Cardiac fibroblast (primary cell): ENCODE measurements at regions not wholly inside any gene's neighbourhood (a gene's known extent, or its start where the extent isn't known, plus 50 kb on each side); places are given as distances from the start of the nearest gene placed in this dataset.

Source experiments
- DNase-seq, 2 donors: peaks; one replicate each; pipeline versions ENCODE4 v3.0.0 to v3.0.0-alpha.2; 2010; ENCODE audit warnings: low read depth in 2 of 2
- H3K4me3 ChIP-seq, 2 donors: replicated peaks in 1 of 2; 1 replicate in 1 of 2; 2 replicates in 1 of 2; pipeline ENCODE4 v1.5.1; 2011; ENCODE audit warnings: low read depth in 2 of 2, low read length in 2 of 2, mild to moderate bottlenecking in 2 of 2, moderate library complexity in 1 of 2
- CTCF ChIP-seq: IDR thresholded peaks from one replicate; pipeline ENCODE4 v1.5.1; 2011; ENCODE audit warnings: low read depth, mild to moderate bottlenecking, low read length, inconsistent platforms

DNA sequence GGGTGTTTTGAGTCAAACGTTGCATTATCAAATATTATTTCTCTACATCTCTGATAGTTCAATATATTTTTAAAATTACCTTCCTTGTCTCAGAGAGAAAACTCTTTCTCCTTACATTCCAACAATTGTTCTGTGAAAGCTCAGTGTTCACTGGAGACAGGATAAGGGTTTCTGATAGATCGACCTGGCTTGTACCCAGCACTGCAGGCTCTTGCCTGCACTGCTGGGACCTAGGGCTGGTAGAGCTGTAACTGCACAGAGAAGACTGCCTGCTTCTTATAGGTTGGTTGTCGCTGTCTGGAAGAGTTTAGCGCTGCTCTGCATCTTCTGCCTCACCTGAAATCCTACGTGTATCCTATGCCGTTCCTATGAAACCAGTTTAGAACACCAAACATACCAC is 249.9 kb upstream of the LRTM1 start:
- DNase-seq, result peak in 1 of 2 donors; percentile 28
- H3K4me3 ChIP-seq, result no peak overlapping the region
- TF ChIP-seq CTCF, result no peak

DNA sequence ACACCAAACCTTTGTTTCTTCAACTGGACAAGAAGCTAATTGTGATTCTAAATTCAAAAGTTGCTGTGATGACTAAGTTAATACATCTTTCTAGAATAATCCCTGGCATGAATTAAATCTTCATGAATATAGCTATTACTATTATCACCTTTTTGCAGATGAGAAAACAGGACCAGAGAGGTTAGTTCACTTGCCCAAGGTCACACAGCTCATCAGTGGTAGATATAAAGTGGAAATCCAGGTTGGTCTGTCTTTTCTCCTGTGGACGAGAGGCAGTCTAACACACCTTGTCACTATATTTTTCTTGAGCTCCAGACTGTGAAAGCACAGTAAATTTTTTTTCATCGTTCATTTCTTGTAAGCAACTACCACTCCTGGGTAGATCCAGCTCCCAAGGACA is 247.6 kb upstream of the LRTM1 start:
- no peak overlapping the region for H3K4me3 ChIP-seq
- DNase-seq, result no peak
- TF ChIP-seq CTCF, result no peak

DNA sequence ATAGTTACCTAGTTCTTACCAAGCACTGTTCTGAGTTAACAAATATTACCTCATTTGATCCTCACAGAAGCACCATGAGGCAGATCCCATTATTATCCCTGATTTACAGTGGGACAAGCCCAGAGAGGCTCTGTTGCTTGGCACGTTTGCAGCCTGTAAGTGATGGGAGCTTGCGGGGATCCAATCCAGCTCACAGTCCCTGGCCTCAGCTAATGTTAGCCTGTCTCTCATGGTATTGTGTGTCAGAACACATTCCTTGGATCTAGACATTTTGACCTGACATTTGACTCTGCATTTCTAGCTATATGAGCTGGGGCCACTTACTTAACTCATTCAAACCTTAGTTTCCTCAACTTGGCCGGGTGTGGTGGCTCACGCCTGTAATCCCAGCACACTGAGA is 246.9 kb upstream of the LRTM1 start:
- TF ChIP-seq CTCF, result no peak
- DNase-seq, result no peak
- H3K4me3 ChIP-seq, result no peak overlapping the region

DNA sequence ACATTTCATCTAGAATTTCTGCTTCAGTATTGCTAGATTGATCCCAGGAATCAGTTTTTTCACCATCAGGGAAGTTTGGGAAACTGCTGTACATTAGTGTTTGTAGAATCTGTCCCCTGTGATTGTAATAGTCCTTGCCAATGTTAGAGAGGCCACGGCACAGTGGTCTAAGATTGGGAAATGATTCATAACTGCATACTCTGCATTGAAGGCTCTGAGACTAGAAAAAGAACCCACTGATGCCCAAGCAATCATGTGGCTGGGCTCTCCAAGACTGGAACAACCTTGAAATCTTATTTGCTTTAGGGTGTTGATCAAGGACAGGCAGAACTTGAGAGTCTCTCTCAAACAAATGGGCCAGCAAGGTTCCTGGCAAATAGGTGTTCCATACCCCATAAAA is 245.6 kb upstream of the LRTM1 start:
- H3K4me3 ChIP-seq, result no peak overlapping the region
- TF ChIP-seq CTCF, result no peak
- DNase-seq, result no peak

- no peak for DNase-seq
- TF ChIP-seq CTCF, result no peak
- H3K4me3 ChIP-seq, result no peak overlapping the region
These were observed 245.1 kb upstream of the LRTM1 start for GRCh38 chr3:55172913-55173312.

DNA sequence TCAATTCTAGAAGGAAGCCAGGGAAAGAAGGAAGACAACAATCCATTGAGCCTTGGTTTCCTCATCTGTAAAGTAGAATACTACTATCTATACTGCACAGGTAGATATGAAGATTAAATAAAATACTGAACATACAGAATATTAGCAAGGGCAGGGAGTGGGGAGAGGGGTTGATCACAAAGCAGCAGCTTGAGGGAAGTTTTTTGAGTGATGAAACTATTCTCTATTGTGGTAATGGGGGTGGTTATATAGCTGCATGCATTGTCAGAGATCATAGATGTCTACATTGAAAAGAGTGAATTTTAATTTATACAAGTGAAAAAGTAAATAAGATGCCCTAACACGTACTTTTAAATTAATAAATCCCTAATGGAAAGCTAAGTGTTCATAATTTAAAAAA is 242.6 kb upstream of the LRTM1 start:
- no peak for TF ChIP-seq CTCF
- no peak for DNase-seq
- no peak overlapping the region for H3K4me3 ChIP-seq

DNA sequence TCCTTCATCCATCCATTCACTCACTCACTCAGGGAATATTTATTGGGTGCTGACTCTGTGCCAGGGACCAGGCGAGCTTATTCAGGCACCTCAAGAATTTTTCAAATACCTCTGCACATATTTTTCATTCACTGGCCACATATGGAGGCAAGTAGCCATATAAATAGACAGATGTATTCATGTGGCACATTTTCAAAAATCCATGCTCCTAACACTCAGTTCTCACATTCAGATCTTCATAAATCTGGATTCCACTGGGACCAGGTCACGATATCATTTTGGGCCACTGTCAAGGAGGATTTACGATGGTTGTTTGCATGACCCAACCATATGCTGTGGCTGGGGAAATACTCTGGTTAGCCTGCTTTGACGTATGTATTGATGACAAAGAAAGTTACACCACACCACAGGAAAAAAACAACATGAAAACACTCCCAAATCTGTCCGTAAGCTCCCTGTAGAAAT is 241.8 kb upstream of the LRTM1 start:
- H3K4me3 ChIP-seq, result no peak overlapping the region
- TF ChIP-seq CTCF, result no peak
- peak; percentile 92 to 99 for DNase-seq
